ENCODE measurements at regions not wholly inside any gene's neighbourhood (a gene's known extent, or its start where the extent isn't known, plus 50 kb on each side); places are given as distances from the start of the nearest gene placed in this dataset.
"Not testable (repeated sequence)": the region's sequence is repeated elsewhere in the genome, so short reads cannot be mapped to it uniquely, and the experiment has no call there.

DNA sequence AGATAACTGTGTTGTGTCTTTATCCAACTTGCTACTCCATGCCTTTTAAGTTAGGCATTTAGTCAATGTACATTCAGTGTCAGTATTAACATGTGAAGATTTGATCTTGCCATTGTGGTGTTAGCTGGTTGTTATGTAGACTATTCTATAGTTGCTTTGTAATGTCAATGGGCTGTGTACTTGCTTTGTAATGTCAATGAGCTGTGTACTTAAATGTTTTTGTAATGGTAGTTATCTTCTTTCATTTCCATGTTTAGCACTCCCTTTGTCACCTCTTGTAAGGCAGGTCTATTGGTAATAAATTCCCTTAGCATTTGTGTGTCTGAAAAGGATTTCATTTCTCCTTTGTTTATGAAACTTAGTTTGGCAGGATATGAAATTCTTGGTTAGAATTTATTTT, 53.4 kb downstream of the MC4R start:
- DNase-seq (ENCODE audit: low spot score): no peak

DNA sequence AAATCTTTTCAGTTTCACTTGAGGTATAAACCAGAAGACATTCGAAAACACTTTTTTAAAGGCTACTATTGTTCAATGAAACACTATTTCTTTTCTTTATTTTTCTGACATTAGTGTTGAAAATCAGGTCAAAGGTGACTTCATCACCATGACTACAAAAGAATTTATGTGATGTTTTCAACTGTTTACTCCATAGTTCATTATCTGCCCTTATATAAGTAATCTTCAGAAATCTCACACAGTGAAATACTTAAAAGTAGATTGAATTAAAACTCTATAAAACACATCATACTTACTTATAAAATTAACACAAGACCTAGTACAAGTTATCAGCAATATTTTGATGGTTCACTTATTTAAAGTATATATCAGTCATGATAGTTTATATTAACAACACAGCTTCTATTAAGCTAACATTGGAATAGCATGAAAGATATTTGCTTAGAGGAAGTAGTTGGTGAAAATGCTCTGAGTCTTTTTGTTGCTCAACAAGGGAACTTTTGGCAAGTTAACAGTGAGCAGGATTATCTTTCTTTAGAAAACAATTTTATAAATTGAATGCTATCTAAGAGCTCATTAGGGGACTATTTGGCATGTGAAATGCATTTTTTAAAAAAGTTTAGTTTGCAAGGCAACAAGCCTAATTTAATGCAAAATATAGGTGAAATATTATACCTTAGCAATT, 60.8 kb downstream of the MC4R start:
- DNase-seq (ENCODE audit: low spot score): no peak

DNA sequence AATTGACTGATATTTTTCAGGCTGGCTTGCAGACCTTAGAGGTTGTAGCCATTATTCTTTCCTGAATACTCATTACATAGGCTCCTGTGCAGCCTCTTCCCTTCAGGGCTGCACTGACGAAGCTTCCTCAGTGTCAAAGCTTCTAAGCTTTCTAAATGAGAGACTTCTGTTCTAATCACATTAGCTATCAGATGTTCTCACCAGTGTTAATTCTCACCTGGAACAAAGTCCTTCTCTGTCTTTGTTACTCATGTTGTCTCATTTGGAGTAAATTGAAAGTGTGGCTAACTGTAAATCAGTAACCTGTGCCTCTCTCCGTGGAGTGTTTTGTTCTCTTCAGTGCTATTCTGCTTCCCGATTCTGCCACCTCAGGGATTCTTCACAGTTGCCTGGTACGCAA, 76.9 kb downstream of the MC4R start:
- no peak for DNase-seq (ENCODE audit: low spot score)

DNA sequence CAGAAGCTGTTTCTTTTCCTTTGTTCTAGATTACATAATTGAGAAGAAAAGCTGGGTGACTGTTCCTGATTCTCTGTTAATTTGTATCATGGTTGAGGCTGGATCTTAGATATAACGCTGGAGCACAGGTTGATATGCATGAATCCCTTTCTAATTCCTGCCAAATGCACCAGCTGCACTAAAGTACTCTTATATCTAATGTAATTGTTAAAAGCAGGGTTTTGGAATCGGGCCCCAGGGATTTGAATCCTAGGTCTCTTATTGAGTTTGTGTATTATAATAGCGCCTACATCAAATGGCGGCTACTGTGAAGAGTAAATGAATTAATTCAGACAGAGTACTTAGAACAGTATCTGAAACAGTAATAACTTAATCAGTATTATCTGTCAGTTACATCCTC, 80.4 kb downstream of the MC4R start:
- DNase-seq (ENCODE audit: low spot score): no peak

DNA sequence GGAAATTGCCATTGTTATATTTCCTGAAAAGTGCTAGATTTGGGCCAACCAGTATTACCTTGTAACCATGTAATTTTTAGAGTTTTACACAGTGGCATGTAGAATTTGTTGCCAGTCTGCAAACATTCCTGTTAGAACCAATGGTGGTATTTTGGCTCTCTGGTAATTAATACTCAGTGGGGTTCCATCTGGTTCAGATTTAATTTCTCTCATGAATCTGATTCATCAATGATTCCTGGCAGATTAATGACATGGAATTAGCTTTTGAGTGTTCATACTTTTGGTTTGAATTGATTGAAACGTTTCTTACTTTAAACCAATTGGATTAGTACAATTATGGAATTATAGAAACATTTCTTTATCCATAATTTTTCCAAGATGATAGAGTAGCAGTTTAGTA, 93.2 kb downstream of the MC4R start:
- DNase-seq (ENCODE audit: low spot score): no peak

DNA sequence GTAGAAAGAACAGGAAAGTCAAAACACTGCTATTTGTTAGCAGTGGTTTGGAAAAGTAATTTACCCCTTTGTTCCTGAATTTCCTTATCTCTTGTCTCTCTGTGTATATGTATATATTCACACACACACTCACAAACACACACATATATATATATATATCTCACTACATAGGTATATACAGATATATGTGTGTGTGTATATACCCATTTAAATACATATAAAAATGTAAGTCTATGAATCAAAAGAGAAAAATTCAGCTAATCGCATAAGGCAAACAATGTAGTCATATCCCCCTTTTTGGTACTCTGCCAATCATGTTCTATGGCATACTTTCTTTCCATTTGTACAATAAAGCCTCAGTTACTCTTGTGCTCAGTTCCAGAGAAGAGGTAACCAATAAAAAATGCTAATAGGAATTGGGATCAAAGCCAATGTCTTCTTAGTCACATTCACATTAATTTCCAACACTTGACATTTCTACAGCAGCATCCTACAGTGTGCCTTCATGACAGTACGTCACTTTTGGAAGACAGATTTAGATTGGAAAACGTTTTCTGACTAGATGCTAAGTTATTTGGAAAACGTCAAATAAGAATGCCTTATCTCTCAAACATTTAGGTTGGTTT, 94.6 kb downstream of the MC4R start:
- DNase-seq (ENCODE audit: low spot score): no peak

DNA sequence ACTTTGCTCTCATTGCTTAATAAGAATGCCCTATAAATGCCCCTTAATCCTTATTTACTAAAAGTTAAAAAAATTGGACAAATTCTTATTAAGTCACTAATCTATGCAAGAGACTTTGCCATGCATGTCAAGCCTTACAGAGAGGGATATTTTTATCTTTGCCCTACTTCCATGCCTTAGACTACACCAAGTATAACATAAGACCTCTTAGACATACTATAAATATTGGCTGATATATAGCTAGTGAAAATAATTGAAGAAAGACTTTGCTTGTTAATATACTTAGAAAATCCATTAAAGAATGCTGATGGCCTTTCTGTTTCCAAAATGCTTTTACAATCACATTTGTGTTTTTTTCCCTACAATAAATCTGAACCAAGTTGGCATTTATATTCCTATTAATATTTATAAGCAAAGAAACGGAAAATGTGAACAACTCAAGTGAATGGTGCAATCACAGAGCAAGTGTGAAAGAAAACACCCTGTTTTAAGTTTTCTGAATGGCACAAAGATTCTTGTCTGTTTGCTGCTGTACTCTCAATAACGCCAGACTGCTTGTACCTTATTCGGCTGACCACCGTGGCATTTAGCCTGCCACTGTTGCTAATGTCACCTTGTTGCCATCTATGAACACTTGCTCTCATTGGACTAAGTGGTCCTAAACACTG, 105.0 kb downstream of the MC4R start:
- DNase-seq (ENCODE audit: low spot score): no peak

DNA sequence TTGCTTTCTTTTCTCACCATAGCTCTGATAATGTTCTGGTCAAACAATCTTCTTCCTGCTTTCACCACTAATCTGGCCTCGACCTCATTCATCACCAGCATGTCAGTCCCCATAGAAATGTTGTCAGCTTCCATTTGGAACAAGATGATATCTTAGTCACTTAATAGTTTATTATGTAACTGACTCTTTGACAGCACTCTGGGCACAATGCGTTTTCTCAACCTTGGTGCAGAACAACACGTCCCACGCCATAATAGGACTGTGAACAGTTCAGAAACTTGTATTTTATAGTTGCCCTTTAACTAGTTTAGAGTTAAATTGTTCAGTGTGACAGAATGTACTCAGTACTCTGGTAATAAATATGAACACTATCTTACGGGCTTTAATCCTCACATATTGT, 106.0 kb downstream of the MC4R start:
- no peak for DNase-seq (ENCODE audit: low spot score)

DNA sequence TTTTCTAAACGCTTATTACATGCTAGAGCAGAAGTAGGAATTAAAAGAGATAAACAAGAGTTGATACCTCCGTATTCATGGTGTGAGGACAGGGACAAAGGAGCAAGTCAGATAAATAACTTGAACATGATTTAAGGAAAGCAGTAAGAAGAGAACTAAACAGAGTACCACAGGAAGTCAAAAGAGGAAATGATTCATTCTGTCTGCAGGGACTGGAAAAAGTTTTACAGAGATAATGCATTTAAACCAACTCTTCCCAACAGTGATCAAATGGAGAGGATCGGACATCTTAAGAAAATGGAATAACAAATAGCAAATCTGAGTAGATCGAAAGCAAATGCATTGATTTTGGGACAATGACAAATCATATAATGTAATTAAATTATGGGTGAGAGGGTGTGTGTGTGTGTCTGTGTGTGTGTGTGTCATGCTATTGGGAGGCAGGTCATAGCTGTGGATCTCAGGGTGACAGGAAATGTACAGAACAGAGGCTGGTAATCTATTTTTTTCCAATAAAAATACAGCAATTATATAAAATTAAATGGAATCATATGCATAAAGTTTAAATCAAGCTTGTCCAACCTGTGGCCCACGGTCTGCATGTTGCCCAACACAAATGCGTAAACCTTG, 113.4 kb downstream of the MC4R start:
- DNase-seq (ENCODE audit: low spot score): no peak

DNA sequence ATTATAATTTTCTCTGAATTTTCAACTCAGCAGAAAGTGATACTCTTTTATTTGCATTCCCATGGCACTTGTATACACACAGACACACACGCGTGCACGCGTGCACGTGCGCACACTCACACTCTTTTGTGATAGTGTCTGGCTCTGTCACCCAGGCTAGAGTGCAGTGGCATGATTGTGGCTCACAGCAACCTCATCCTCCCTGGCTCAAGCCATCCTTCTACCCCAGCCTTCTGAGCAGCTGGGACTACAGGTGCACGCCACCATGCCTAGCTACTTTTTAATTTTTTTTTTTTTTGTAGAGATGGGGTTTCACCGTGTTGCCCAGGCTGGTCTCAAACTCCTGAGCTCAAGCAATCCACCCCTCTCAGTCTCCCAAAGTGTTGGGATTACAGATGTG, 123.2 kb downstream of the MC4R start:
- no peak for DNase-seq (ENCODE audit: low spot score)

DNA sequence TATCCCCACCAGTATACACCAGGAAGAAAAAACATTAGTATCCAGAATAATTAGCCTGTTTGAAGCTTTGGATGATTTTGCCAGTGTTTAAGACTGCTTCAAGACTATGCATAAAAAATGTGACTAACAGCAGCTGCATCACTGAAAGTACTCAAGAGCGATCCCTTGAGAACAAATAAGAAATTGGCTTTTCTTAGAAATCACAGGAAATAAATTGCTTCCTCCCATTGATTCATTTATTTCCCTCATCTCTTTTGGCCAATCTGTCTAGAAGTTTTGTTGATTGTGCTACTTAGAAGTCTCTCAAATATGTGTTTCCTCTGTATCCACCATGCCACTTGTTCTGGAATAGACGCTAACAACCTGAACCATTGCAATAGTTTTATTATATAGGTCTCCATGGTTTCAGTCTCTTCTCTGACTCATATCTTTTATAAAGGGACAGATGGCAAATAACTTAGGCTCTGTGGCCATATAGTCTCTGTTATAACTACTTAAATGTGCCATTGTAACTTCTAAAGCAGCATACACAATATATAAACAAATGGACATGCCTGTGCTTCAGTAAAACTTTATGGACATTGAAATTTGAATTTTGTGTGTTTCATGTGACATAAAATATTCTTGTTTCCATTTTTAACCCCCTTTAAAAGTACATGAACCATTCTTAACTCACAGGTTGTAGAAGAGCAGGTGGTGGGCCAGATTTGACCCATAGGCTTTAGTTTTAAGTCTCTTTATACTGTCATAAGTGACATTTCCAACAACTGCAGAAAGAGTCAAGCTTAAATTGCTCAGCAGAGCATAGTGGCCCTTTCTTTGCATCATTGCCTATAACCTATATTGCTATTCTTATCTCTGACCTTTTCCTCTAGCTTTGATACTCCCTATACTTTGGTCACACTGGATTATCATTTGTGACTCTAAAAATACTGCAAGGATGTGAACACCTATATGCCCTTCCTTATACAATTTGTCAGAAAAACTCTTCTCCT, 123.9 kb downstream of the MC4R start:
- DNase-seq (ENCODE audit: low spot score): no peak

DNA sequence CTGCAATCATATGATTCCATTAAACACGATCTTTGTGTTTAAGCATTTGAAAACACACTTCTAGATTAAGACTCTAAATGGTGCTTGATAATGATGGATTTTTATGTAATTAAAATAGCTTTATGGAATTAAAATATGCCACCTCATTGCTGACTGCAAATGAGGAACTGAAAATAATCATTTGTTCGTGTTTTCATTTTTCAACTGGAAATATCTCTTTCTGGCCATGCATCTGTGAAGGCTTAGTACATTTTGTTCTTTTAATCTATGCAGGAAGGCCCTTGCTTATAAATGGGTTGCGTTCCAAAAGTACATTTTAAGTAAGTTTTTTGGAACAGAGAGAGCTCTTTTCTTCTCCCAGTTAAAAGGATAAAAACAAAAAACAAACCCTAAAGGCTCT, 125.5 kb downstream of the MC4R start:
- no peak for DNase-seq (ENCODE audit: low spot score)

DNA sequence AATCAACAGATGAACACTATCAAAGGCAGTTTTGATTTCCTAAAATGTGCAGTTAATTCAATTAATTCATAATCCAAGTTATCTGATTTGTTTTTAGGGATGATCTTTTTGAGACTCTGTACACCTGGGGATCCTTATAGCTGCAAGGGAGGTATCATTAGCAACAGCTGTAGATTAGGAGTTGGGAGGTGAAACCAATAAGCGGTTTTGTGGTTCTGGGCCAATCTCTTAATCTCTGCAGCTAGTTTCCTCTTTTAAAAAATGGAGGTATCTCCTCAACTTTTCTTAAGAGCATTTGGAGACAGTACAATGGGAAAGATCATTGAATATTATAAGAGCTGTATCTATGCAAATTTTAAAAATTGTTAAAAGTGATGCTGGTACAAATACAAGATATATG, 126.0 kb downstream of the MC4R start:
- DNase-seq (ENCODE audit: low spot score): no peak

DNA sequence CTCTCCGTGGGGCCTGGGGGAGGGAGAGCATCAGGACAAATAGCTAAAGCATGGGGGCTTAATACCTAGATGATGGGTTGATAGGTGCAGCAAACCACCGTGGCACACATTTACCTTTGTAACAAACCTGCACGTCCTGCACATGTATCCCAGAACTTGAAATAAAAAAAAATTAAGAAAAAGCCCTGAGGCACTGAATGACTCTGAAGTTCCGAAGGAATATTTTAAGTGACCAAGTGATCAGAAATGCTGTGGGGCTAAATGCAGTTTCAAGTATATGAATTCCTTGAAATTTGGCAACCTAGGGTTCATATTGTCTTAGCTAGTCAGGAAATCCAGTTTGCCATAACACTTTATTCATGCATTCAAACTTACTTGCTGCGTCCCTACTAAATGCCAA, 127.5 kb downstream of the MC4R start:
- no peak for DNase-seq (ENCODE audit: low spot score)

DNA sequence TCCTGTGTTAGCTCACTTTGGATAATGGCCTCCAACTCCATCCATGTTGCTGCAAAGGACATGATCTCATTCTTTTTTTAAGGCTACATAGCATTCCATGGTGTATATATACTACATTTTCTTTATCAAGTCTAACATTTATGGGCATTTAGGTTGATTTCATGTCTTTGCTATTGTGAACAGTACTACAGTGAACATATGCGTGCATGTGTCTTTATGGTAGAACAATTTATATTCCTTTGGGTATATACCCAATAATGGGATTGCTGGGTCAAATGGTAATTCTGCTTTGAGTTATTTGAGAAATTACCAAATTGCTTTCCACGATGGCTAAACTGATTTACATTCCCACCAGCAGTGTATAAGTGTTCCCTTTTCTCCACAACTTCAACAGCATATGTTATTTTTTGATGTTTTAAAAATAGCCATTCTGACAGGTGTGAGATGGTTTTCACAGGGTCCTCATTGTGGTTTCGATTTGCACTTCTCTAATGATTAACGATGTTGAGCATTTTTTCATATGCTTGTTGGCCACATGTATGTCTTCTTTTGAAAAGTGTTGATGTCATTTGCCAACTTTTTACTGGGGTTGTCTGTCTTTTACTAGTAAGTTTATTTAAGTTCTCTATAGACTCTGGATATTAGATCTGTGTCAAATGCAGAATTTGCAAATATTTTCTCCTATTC, 133.4 kb downstream of the MC4R start:
- DNase-seq (ENCODE audit: low spot score): not testable (repeated sequence)

DNA sequence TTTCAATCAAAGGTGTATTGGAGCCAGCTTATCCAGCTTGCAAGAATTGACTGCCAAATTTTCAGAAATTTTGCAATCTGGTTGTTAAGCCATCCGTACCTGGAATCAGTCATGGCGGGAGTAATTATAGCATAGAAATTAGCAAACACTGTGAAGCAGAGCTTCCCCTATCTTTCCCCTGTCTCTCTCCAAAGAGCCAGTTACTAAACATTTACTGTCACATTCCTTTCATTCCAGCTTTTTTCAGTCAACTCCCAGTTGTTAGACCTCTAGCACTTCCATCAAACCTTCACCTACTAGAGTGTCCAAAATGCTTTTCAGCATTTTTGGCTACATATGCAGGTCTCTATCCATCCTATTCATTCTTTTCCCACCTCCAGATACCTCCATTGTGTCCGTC, 137.4 kb downstream of the MC4R start:
- no peak for DNase-seq (ENCODE audit: low spot score)

DNA sequence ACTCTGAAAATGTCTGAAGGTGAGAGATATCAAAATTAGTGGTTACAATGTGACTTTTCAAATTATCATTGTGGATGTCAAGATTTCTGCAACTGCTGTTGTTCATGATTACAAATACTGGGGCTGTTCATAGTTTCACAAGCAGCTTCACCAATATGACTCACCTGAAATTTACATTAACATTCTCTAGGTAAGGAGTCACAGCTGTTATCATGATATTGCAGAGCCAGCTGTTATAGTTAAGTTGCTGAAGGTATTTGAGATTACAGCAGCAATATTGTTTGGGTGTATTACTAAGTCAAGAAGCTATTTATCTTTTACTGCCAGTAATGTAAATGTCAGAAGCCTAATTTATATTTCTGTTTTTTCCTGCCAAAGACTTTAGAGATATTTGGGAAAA, 140.0 kb downstream of the MC4R start:
- DNase-seq (ENCODE audit: low spot score): no peak

DNA sequence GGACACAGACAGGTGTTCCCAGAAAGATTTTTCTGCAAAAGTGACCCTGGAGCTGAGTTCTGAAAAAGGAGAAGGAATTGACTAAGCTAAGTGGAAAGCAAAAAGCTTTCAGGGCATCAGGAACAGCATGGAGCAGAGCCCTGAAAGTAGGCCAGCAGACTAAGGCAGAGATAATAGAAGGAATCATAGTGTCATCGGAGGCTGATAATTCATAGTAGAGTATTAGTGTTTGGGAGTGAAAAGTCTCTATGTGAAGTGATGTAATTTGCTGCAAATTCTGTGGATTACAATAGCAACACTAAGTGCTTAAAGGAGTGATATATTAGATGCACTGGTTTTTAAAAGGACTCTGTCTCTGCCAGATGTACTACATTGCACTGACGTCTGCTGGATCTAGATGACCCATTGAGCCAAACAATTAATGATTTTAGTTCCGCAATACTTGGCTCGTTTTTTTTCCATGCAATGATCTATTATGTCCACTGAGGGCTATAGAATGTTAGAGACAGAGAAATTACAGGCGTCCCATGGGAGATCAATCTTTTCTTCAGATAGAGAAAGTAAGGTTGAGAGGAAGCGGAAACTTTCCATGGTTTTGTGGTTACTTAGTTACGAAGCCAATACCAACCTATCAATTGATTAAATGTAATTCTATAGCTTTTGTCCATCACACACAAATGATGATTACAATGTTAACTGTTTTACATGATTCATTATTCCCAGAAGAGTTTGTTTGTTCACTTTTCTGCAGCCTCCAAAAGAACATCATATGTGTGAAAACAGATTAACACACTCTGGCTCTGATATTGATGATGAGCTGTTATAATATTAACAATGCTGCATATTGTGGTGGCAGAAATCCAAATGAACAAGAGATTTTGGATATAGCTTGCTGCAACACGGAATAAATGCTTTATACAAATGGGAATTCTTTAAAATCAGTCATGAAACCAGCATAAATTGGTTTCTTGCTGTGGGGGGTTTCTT, 143.7 kb downstream of the MC4R start:
- no peak for DNase-seq (ENCODE audit: low spot score)

DNA sequence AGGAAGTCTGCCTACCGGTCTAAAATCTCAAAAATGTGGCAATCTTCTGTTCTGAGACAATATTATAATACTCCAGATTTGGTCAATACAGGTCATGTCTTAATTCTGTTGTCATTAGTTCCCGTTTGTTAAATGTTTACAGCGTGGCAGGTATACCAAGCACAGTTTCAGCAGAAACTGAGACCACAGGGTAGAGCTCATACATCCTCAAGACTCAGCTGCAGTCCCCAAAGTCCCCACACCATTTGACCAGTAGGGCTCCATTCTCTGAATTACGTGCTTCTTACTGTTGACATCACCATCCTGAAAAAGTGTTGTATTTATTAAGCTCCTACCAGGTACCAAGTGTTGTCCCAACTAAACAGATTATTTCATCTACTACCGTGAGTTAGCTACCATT, 157.1 kb downstream of the MC4R start:
- DNase-seq (ENCODE audit: low spot score): no peak

DNA sequence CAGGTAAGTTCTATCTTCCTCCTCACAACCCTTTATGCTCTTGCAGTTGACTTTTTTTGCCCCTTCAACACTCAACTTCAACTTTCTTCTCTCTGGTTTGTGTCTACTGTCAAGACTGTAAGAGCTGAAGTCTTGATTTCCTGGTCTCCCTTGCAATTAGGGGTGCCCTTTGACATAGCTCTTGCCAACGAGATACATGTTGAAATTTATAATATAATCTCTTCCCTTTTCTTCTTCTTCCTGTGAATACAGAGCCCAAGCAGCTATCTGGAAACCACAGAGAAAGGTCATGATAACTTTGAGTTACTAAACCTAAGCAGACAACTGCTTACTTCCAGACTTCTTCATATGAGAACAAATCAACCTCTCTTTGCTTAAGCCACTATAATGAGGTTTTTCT, 163.5 kb downstream of the MC4R start:
- DNase-seq (ENCODE audit: low spot score): no peak

All from pons (tissue), 1 donor.